H1 (cell line): ENCODE measurements at regions not wholly inside any gene's neighbourhood (a gene's known extent, or its start where the extent isn't known, plus 50 kb on each side); places are given as distances from the start of the nearest gene placed in this dataset.

Source experiments
- CTCF ChIA-PET: fragments of 300-600 bp; sonication (Branson Sonifier 250); formaldehyde crosslinking; loops from one replicate; lab custom pipeline; 2021; ENCODE audit not compliant: partially characterized antibody; lab: Charles Lee
- POLR2A ChIA-PET: fragments of 300-600 bp; sonication (Branson Sonifier 250); formaldehyde crosslinking; loops from one replicate; lab custom pipeline; 2021; ENCODE audit warnings: inconsistent platforms; ENCODE audit not compliant: partially characterized antibody; lab: Charles Lee
- DNase-seq, 2 experiments: peaks; one replicate each; pipeline versions ENCODE4 v3.0.0 to v3.0.0-alpha.2; 2010 to 2022; ENCODE audit warnings: low spot score in 2 of 2, low read depth in 1 of 2, mixed read lengths in 1 of 2
- FAIRE-seq: peaks from 2 replicates; lab custom pipeline; 2011; peaks lifted over from hg19 to GRCh38; lab: Jason Lieb, UNC
- H2AFZ ChIP-seq: 2 replicates; pipeline ENCODE4 v1.8.1; 2012; ENCODE audit warnings: low read length, inconsistent platforms
- H2AK5ac ChIP-seq: 2 replicates; pipeline ENCODE4 v1.6.1; 2013; ENCODE audit warnings: low read depth, low read length
- H2BK120ac ChIP-seq: replicated peaks from 2 replicates; pipeline ENCODE3; 2013; ENCODE audit warnings: low read depth, low read length, inconsistent platforms
- H2BK12ac ChIP-seq: 2 replicates; pipeline ENCODE4 v1.6.1; 2013; ENCODE audit warnings: low read depth, low read length
- H2BK15ac ChIP-seq: 2 replicates; pipeline ENCODE4 v1.6.1; 2013; ENCODE audit warnings: low read length
- H2BK20ac ChIP-seq: 2 replicates; pipeline ENCODE4 v1.6.1; 2013; ENCODE audit warnings: low read length
- H2BK5ac ChIP-seq: 2 replicates; pipeline ENCODE4 v1.6.1; 2013; ENCODE audit warnings: low read depth, low read length
- H3K14ac ChIP-seq: 2 replicates; pipeline ENCODE4 v1.6.1; 2013; ENCODE audit warnings: inconsistent platforms; ENCODE audit not compliant: insufficient read length
- H3K18ac ChIP-seq: 2 replicates; pipeline ENCODE4 v1.6.1; 2013; ENCODE audit warnings: low read length; ENCODE audit errors: extremely low read depth
- H3K23ac ChIP-seq: 2 replicates; pipeline ENCODE4 v1.6.1; 2013; ENCODE audit warnings: inconsistent platforms; ENCODE audit not compliant: insufficient read length
- H3K23me2 ChIP-seq: 2 replicates; pipeline ENCODE4 v1.6.1; 2013; ENCODE audit warnings: low read depth, low read length
- H3K27ac ChIP-seq: 2 replicates; pipeline ENCODE4 v1.6.1; 2011; ENCODE audit warnings: low read depth, low read length, inconsistent platforms
- H3K27me3 ChIP-seq, 4 experiments: replicated peaks in 1 of 4; 1 replicate in 1 of 4; 2 replicates in 3 of 4; pipeline versions ENCODE4 v1.6.1 to v1.8.1; 2011 to 2013; ENCODE audit warnings: low read length in 3 of 4, mild to moderate bottlenecking in 3 of 4, inconsistent platforms in 2 of 4, mixed read lengths in 2 of 4, moderate library complexity in 1 of 4; ENCODE audit not compliant: control insufficient read depth in 3 of 4, insufficient read depth in 3 of 4; ENCODE audit errors: extremely low read depth in 1 of 4
- H3K36me3 ChIP-seq, 4 experiments: 2 replicates each; pipeline versions ENCODE4 v1.6.1 to v1.8.1; 2011 to 2013; ENCODE audit warnings: mild to moderate bottlenecking in 4 of 4, low read length in 3 of 4, moderate library complexity in 2 of 4, control low read depth in 1 of 4, inconsistent platforms in 1 of 4; ENCODE audit not compliant: insufficient read depth in 4 of 4, control insufficient read depth in 2 of 4
- H3K4ac ChIP-seq: replicated peaks from 2 replicates; pipeline ENCODE3; 2013; ENCODE audit warnings: low read length, low read depth, mixed read lengths, inconsistent platforms; ENCODE audit not compliant: insufficient read length
- H3K4me1 ChIP-seq, 4 experiments: replicated peaks in 1 of 4; 1 replicate in 1 of 4; 2 replicates in 3 of 4; pipeline versions ENCODE4 v1.6.1 to v1.8.1; 2011 to 2013; ENCODE audit warnings: low read length in 3 of 4, inconsistent platforms in 2 of 4, mixed read lengths in 1 of 4; ENCODE audit not compliant: insufficient read depth in 4 of 4, control insufficient read depth in 3 of 4
- H3K4me2 ChIP-seq, 2 experiments: 2 replicates each; pipeline versions ENCODE4 v1.6.1 to v1.8.1; 2011 to 2013; ENCODE audit warnings: low read depth in 2 of 2, low read length in 2 of 2, control low read depth in 1 of 2, inconsistent platforms in 1 of 2, mild to moderate bottlenecking in 1 of 2; ENCODE audit not compliant: insufficient read depth in 1 of 2
- H3K4me3 ChIP-seq, 4 experiments: fragments of 200-600, 300-600 bp in 1 of 4; sonication (generic), shearing (Covaris generic), sonication (Bioruptor Twin) in 1 of 4; 2 replicates each; pipeline versions ENCODE4 v1.5.1 to v1.8.1; 2011 to 2016; ENCODE audit warnings: low read length in 4 of 4, low read depth in 3 of 4, control low read depth in 2 of 4, inconsistent platforms in 2 of 4, mild to moderate bottlenecking in 2 of 4, mixed read lengths in 1 of 4, moderate library complexity in 1 of 4; ENCODE audit not compliant: insufficient read depth in 2 of 4; ENCODE audit errors: extremely low read depth in 1 of 4
- H3K56ac ChIP-seq: replicated peaks from 2 replicates; pipeline ENCODE3; 2013; ENCODE audit warnings: low read depth, mild to moderate bottlenecking, mixed read lengths, low read length, inconsistent platforms; ENCODE audit not compliant: insufficient read length
- H3K79me1 ChIP-seq: 2 replicates; pipeline ENCODE4 v1.6.1; 2013; ENCODE audit warnings: low read depth, low read length, control low read depth
- H3K79me2 ChIP-seq, 2 experiments: 2 replicates each; pipeline versions ENCODE4 v1.6.1 to v1.8.1; 2012 to 2013; ENCODE audit warnings: low read length in 2 of 2, mild to moderate bottlenecking in 2 of 2, inconsistent platforms in 1 of 2; ENCODE audit not compliant: insufficient read depth in 2 of 2, control insufficient read depth in 1 of 2
- H3K9ac ChIP-seq, 4 experiments: replicated peaks in 1 of 4; 1 replicate in 1 of 4; 2 replicates in 3 of 4; pipeline versions ENCODE4 v1.6.1 to v1.8.1; 2011 to 2013; ENCODE audit warnings: low read depth in 3 of 4, low read length in 3 of 4, control low read depth in 2 of 4, mild to moderate bottlenecking in 2 of 4, moderate library complexity in 2 of 4, inconsistent platforms in 1 of 4; ENCODE audit errors: extremely low read depth in 1 of 4
- H3K9me3 ChIP-seq, 2 experiments: 2 replicates each; pipeline versions ENCODE4 v1.6.1 to v1.8.1; 2012 to 2013; ENCODE audit warnings: mild to moderate bottlenecking in 2 of 2, moderate library complexity in 2 of 2, control low read depth in 1 of 2, inconsistent platforms in 1 of 2, low read depth in 1 of 2, low read length in 1 of 2, mixed read lengths in 1 of 2; ENCODE audit not compliant: insufficient read depth in 2 of 2
- H4K20me1 ChIP-seq, 2 experiments: replicated peaks in 1 of 2; 2 replicates each; pipeline versions ENCODE3 to v1.8.1; 2011 to 2013; ENCODE audit warnings: inconsistent platforms in 2 of 2, low read length in 2 of 2, mild to moderate bottlenecking in 1 of 2; ENCODE audit not compliant: insufficient read depth in 2 of 2, control insufficient read depth in 1 of 2
- H4K5ac ChIP-seq: 2 replicates; pipeline ENCODE4 v1.6.1; 2013; ENCODE audit warnings: low read length, low read depth, mixed read lengths, inconsistent platforms; ENCODE audit not compliant: insufficient read length
- H4K8ac ChIP-seq: 2 replicates; pipeline ENCODE4 v1.8.0; 2013; ENCODE audit warnings: mild to moderate bottlenecking, moderate library complexity, low read length, inconsistent platforms; ENCODE audit not compliant: insufficient read depth; ENCODE audit errors: extremely low read depth
- H4K91ac ChIP-seq: replicated peaks from 2 replicates; pipeline ENCODE3; 2013; ENCODE audit warnings: low read length, mixed read lengths, inconsistent platforms; ENCODE audit not compliant: insufficient read length
- ATF2 ChIP-seq: IDR thresholded peaks from 2 replicates; pipeline ENCODE4 v1.6.1; 2012; ENCODE audit warnings: low read length, inconsistent platforms
- CBX8 ChIP-seq: fragments of 300-800, 300-1000 bp; sonication (generic); IDR thresholded peaks from 2 replicates; pipeline ENCODE4 v1.7.1; 2016; ENCODE audit warnings: low read depth, low read length, borderline replicate concordance
- CEBPB ChIP-seq: IDR thresholded peaks from 2 replicates; pipeline ENCODE4 v1.6.1; 2012; ENCODE audit warnings: low read depth, low read length
- CHD1 ChIP-seq: IDR thresholded peaks from 2 replicates; pipeline ENCODE4 v1.6.1; 2012; ENCODE audit warnings: low read depth, low read length, improper control_type of control experiment
- EP300 ChIP-seq, 2 experiments: IDR thresholded peaks; 1 replicate in 1 of 2; 2 replicates in 1 of 2; pipeline ENCODE4 v1.6.1; 2011 to 2012; ENCODE audit warnings: low read depth in 2 of 2, low read length in 2 of 2, mild to moderate bottlenecking in 2 of 2, borderline replicate concordance in 1 of 2, inconsistent platforms in 1 of 2, moderate library complexity in 1 of 2
- KDM4A ChIP-seq: IDR thresholded peaks from one replicate; pipeline ENCODE4 v1.7.1; 2012; ENCODE audit warnings: low read depth, mild to moderate bottlenecking, moderate library complexity, low read length, inconsistent platforms; ENCODE audit not compliant: severe bottlenecking
- KDM5A ChIP-seq: fragments of 200-600 bp; IDR thresholded peaks from 2 replicates; pipeline ENCODE4 v1.7.1; 2012; ENCODE audit warnings: mild to moderate bottlenecking, low read length, inconsistent platforms, mixed read lengths
- MAFK ChIP-seq: IDR thresholded peaks from 2 replicates; pipeline ENCODE4 v1.6.1; 2012; ENCODE audit warnings: low read depth, mild to moderate bottlenecking, improper control_type of control experiment, low read length
- NRF1 ChIP-seq: IDR thresholded peaks from 2 replicates; pipeline ENCODE4 v1.6.1; 2011; ENCODE audit warnings: mild to moderate bottlenecking, low read depth, low read length, improper control_type of control experiment
- RAD21 ChIP-seq, 2 experiments: IDR thresholded peaks in 1 of 2; conservative IDR thresholded peaks in 1 of 2; 2 replicates each; pipeline ENCODE4 v1.6.1; 2011; ENCODE audit warnings: low read depth in 2 of 2, low read length in 2 of 2, improper control_type of control experiment in 1 of 2, inconsistent platforms in 1 of 2, mild to moderate bottlenecking in 1 of 2, moderate library complexity in 1 of 2
- SP4 ChIP-seq: IDR thresholded peaks from 2 replicates; pipeline ENCODE4 v1.6.1; 2012; ENCODE audit warnings: low read length, inconsistent platforms
- TBP ChIP-seq: IDR thresholded peaks from 2 replicates; pipeline ENCODE4 v1.6.1; 2011; ENCODE audit warnings: low read depth, low read length, improper control_type of control experiment
- TCF12 ChIP-seq: IDR thresholded peaks from 2 replicates; pipeline ENCODE4 v1.6.1; 2011; ENCODE audit warnings: low read depth, mild to moderate bottlenecking, low read length
- WGBS, 2 experiments: shearing (Covaris generic) in 1 of 2; methylation state at CpG; one replicate each; pipeline versions ENCODE4 v1.1.6 to v1.1.7; 2013 to 2015; ENCODE audit warnings: low lambda C conversion rate in 2 of 2, mixed read lengths in 2 of 2, inconsistent platforms in 1 of 2, low coverage in 1 of 2, missing lambda C conversion rate in 1 of 2; ENCODE audit not compliant: insufficient replicate concordance in 2 of 2, insufficient coverage in 1 of 2, insufficient read length in 1 of 2; ENCODE audit errors: extremely low coverage in 1 of 2, missing lambda C conversion rate in 1 of 2; 5-methylcytosine and 5-hydroxymethylcytosine counted together

GRCh38 chr2:239567786-239568185 is 167.0 kb upstream of the HDAC4 start:
- Histone ChIP-seq H2BK12ac (no peak overlapping the region), H3K27ac (no peak overlapping the region), H4K5ac (no peak overlapping the region), H3K4me3 (no peak overlapping the region), H3K23me2 (no peaks in the 10 kb centered on the region), H3K9me3 (0 out of 4 replicates have a peak, but pooled peaks cover 0 to 4% of the 10 kb centered on the region in 2 experiments), H2BK5ac (no peak overlapping the region), H2AFZ (no peak overlapping the region), H3K23ac (no peak overlapping the region)
- TF ChIP-seq RAD21 (IDR thresholded peaks at IDR 0.05 in 1 of 2, conservative IDR thresholded peaks at IDR 0.05 in 1 of 2; ENCODE audit: low read depth in 2 of 2, low read length in 2 of 2) (no peak), KDM4A (no peak), CBX8 (no peak), EP300 (IDR thresholded peaks at IDR 0.05; ENCODE audit: borderline replicate concordance in 1 of 2, low read depth in 2 of 2, low read length in 2 of 2) (no peak), MAFK (no peak), TCF12 (no peak), ATF2 (no peak), SP4 (no peak), KDM5A (no peak), TBP (no peak), CEBPB (no peak), CHD1 (no peak), NRF1 (no peak)
- TF ChIP-seq, all 59 proteins: peak for 0
- no peak overlapping the region for H2BK20ac ChIP-seq
- H4K20me1 ChIP-seq: no peaks in the 10 kb centered on the region
- no peak overlapping the region for H2BK15ac ChIP-seq
- H3K79me2 ChIP-seq: no peaks in the 10 kb centered on the region
- no peak for DNase-seq
- H2BK120ac ChIP-seq: no peak overlapping the region
- POLR2A ChIA-PET: no interaction called here
- H3K14ac ChIP-seq: no peak overlapping the region
- CTCF ChIA-PET: no interaction called here
- no peak overlapping the region for H3K18ac ChIP-seq
- no peaks in the 10 kb centered on the region for H3K79me1 ChIP-seq
- no peak for FAIRE-seq
- H3K4me1 ChIP-seq: no peaks in the 10 kb centered on the region
- H3K27me3 ChIP-seq: 0 out of 7 replicates have a peak, but pooled peaks cover 0 to 2% (median 0%) of the 10 kb centered on the region in 4 experiments
- no peaks in the 10 kb centered on the region for H3K36me3 ChIP-seq
- no peak overlapping the region for H4K91ac ChIP-seq
- no peak overlapping the region for H2AK5ac ChIP-seq
- H3K56ac ChIP-seq: no peak overlapping the region
- 84% methylated on average over 13 of the region's 13 CpGs; no CpG with 5 or more reads in 1 of the 2 experiments for WGBS, 2 experiments
- no peak overlapping the region for H4K8ac ChIP-seq
- no peak overlapping the region for H3K9ac ChIP-seq
- no peak overlapping the region for H3K4ac ChIP-seq
- no peak overlapping the region for H3K4me2 ChIP-seq
